Tibial nerve (tissue), 3 donors: ENCODE measurements at regions not wholly inside any gene's neighbourhood (a gene's known extent, or its start where the extent isn't known, plus 50 kb on each side); places are given as distances from the start of the nearest gene placed in this dataset.

Experiments
- POLR2A ChIP-seq, 2 donors: fragments of 450-650 bp; IDR thresholded peaks; one replicate each; pipeline ENCODE4 v1.6.1; 2017; ENCODE audit warnings: antibody characterized with exemption in 2 of 2, mild to moderate bottlenecking in 2 of 2, moderate library complexity in 2 of 2
- TF ChIP-seq, protein P1 (sequence below), 5 experiments: fragments of 200-600 bp in 3 of 5; fragments of 450-650 bp in 2 of 5; sonication (generic) in 3 of 5; IDR thresholded peaks; one replicate each; pipeline ENCODE4 v1.5.1; 2016 to 2019; ENCODE audit warnings: antibody characterized with exemption in 5 of 5, mild to moderate bottlenecking in 3 of 5, moderate library complexity in 2 of 5

DNA sequence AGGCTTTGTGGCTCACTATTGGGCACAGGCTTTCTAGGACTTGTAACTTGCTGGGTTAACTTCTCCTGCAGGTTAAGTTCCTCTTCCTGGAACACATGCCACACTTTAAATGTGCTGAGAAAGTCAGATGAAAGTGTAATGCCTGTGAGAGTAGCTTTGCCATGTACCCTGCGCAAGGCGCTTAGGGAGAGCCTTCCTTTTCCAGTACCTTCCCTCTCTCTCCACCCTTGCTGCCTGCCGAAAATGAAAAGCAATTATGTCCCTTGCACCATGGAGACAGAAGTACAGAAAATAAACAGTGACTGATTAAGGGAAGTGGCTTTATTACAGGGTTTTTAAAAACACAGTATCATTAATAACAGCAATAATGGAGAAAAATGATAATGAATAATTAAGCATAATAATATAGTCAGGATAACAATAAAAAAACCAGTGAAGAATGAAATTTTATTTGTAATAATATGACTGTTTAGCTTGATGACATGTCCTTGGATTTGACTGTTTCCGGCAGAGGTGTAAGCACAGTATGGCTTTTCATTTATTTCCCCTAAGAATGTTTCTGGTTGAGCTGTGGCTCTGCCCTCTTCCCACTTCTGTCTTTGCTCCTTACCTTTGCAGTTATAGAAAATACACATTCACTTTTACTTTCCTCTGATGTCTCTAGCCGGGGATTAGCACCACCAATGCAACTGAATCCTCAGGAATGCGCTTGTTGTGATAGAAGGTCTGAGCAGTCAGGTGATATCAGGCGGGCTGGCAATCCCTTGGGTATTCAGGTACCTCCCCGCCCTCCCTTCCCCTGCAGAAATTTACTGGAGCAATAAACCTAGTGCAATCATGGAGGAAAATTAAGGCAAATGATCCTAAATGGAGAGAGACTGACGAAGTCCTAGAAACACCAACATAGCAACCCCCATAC, 472.3 kb upstream of the CITED2 start:
- TF ChIP-seq, protein P1, sequence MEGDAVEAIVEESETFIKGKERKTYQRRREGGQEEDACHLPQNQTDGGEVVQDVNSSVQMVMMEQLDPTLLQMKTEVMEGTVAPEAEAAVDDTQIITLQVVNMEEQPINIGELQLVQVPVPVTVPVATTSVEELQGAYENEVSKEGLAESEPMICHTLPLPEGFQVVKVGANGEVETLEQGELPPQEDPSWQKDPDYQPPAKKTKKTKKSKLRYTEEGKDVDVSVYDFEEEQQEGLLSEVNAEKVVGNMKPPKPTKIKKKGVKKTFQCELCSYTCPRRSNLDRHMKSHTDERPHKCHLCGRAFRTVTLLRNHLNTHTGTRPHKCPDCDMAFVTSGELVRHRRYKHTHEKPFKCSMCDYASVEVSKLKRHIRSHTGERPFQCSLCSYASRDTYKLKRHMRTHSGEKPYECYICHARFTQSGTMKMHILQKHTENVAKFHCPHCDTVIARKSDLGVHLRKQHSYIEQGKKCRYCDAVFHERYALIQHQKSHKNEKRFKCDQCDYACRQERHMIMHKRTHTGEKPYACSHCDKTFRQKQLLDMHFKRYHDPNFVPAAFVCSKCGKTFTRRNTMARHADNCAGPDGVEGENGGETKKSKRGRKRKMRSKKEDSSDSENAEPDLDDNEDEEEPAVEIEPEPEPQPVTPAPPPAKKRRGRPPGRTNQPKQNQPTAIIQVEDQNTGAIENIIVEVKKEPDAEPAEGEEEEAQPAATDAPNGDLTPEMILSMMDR (IDR thresholded peaks at IDR 0.05), result no peak
- no peak for TF ChIP-seq POLR2A (IDR thresholded peaks at IDR 0.05)
